Osteoblast (primary cell): ENCODE measurements at regions not wholly inside any gene's neighbourhood (a gene's known extent, or its start where the extent isn't known, plus 50 kb on each side); places are given as distances from the start of the nearest gene placed in this dataset.

ENCODE experiments used
- DNase-seq: peaks from one replicate; pipeline ENCODE4 v3.0.0; 2011; ENCODE audit warnings: low spot score, mixed read lengths; ENCODE audit not compliant: insufficient read length; ENCODE audit errors: missing footprints
- H2AFZ ChIP-seq: 2 replicates; pipeline ENCODE4 v1.6.0; 2011; ENCODE audit warnings: mild to moderate bottlenecking, low read length
- H3K27ac ChIP-seq: 2 replicates; pipeline ENCODE4 v1.5.1; 2011; ENCODE audit warnings: mild to moderate bottlenecking, low read depth, low read length, moderate library complexity
- H3K27me3 ChIP-seq: 2 replicates; pipeline ENCODE4 v1.6.0; 2012; ENCODE audit warnings: mild to moderate bottlenecking, control low read depth, inconsistent platforms, low read length, moderate library complexity; ENCODE audit not compliant: insufficient read depth
- H3K36me3 ChIP-seq: 2 replicates; pipeline ENCODE4 v1.5.1; 2011; ENCODE audit warnings: mild to moderate bottlenecking, low read length, control low read depth, moderate library complexity; ENCODE audit not compliant: insufficient read depth
- H3K4me1 ChIP-seq: 2 replicates; pipeline ENCODE4 v1.5.1; 2011; ENCODE audit warnings: mild to moderate bottlenecking, low read length, control low read depth, moderate library complexity; ENCODE audit not compliant: insufficient read depth
- H3K4me2 ChIP-seq: 2 replicates; pipeline ENCODE4 v1.6.0; 2011; ENCODE audit warnings: mild to moderate bottlenecking, low read length; ENCODE audit not compliant: insufficient read depth
- H3K4me3 ChIP-seq: fragments of 200-600 bp; sonication (generic); 3 replicates; pipeline ENCODE4 v1.5.1; 2012; ENCODE audit warnings: mild to moderate bottlenecking, low read length, inconsistent platforms; ENCODE audit not compliant: insufficient read depth
- H3K79me2 ChIP-seq: 2 replicates; pipeline ENCODE4 v1.6.0; 2012; ENCODE audit warnings: mild to moderate bottlenecking, low read length, control low read depth, inconsistent platforms; ENCODE audit not compliant: insufficient read depth
- H3K9me3 ChIP-seq: 2 replicates; pipeline ENCODE4 v1.5.1; 2011; ENCODE audit warnings: low read depth, low read length, control low read depth
- H4K20me1 ChIP-seq: 2 replicates; pipeline ENCODE4 v1.6.0; 2012; ENCODE audit warnings: mild to moderate bottlenecking, low read length, control low read depth; ENCODE audit not compliant: insufficient read depth
- CTCF ChIP-seq: IDR thresholded peaks from 2 replicates; pipeline ENCODE4 v1.5.1; 2011; ENCODE audit warnings: mild to moderate bottlenecking, low read depth, low read length, moderate library complexity; ENCODE audit errors: extremely low read depth

GRCh38 chr9:115183436-115183835 is 65.5 kb upstream of the TNC start:
- no peak overlapping the region for H3K4me2 ChIP-seq
- H3K9me3 ChIP-seq, result no peaks in the 10 kb centered on the region
- no peak for DNase-seq
- H3K4me1 ChIP-seq, result no peaks in the 10 kb centered on the region
- H2AFZ ChIP-seq, result no peak overlapping the region
- H3K79me2 ChIP-seq, result no peaks in the 10 kb centered on the region
- no peak overlapping the region for H3K4me3 ChIP-seq
- no peak overlapping the region for H3K27ac ChIP-seq
- no peak for TF ChIP-seq CTCF
- no peaks in the 10 kb centered on the region for H3K27me3 ChIP-seq
- no peaks in the 10 kb centered on the region for H4K20me1 ChIP-seq
- no peaks in the 10 kb centered on the region for H3K36me3 ChIP-seq

- no peak for TF ChIP-seq CTCF
- Histone ChIP-seq H3K4me3 (no peak overlapping the region), H3K27ac (no peak overlapping the region), H3K4me1 (peaks cover 10% of the 10 kb centered on the region), H3K9me3 (no peaks in the 10 kb centered on the region), H4K20me1 (no peaks in the 10 kb centered on the region), H3K4me2 (no peak overlapping the region), H3K36me3 (no peaks in the 10 kb centered on the region), H3K79me2 (no peaks in the 10 kb centered on the region), H3K27me3 (no peaks in the 10 kb centered on the region), H2AFZ (no peak overlapping the region)
- DNase-seq, result no peak
Observed at GRCh38 chr9:115189686-115190085, 71.7 kb upstream of the TNC start.

GRCh38 chr9:115191667-115192066 is 73.7 kb upstream of the TNC start:
- H3K36me3 ChIP-seq, result no peaks in the 10 kb centered on the region
- no peak overlapping the region for H3K4me3 ChIP-seq
- no peak for DNase-seq
- no peaks in the 10 kb centered on the region for H3K27me3 ChIP-seq
- H3K79me2 ChIP-seq, result no peaks in the 10 kb centered on the region
- no peaks in the 10 kb centered on the region for H4K20me1 ChIP-seq
- H3K27ac ChIP-seq, result no peak overlapping the region
- TF ChIP-seq CTCF, result no peak
- no peaks in the 10 kb centered on the region for H3K9me3 ChIP-seq
- H2AFZ ChIP-seq, result no peak overlapping the region
- peaks cover 14% of the 10 kb centered on the region for H3K4me1 ChIP-seq
- H3K4me2 ChIP-seq, result no peak overlapping the region

GRCh38 chr9:115192280-115192679 is 74.3 kb upstream of the TNC start:
- no peak for TF ChIP-seq CTCF
- peaks cover 14% of the 10 kb centered on the region for H3K4me1 ChIP-seq
- no peak overlapping the region for H3K4me2 ChIP-seq
- no peak overlapping the region for H3K4me3 ChIP-seq
- no peak for DNase-seq
- H2AFZ ChIP-seq, result no peak overlapping the region
- no peak overlapping the region for H3K27ac ChIP-seq
- no peaks in the 10 kb centered on the region for H3K36me3 ChIP-seq
- no peaks in the 10 kb centered on the region for H3K27me3 ChIP-seq
- H3K79me2 ChIP-seq, result no peaks in the 10 kb centered on the region
- H4K20me1 ChIP-seq, result no peaks in the 10 kb centered on the region
- no peaks in the 10 kb centered on the region for H3K9me3 ChIP-seq
